H9 (cell line): ENCODE measurements at regions not wholly inside any gene's neighbourhood (a gene's known extent, or its start where the extent isn't known, plus 50 kb on each side); places are given as distances from the start of the nearest gene placed in this dataset.

Experiments used
- DNase-seq: peaks from one replicate; pipeline ENCODE4 v3.0.0-alpha.2; 2017
- H2AFZ ChIP-seq: one replicate; pipeline ENCODE4 v1.6.1; 2013; ENCODE audit warnings: mild to moderate bottlenecking, low read length, control low read depth, moderate library complexity
- H2AK5ac ChIP-seq: 2 replicates; pipeline ENCODE4 v1.6.1; 2013; ENCODE audit warnings: low read length, control low read depth, mixed read lengths; ENCODE audit not compliant: insufficient read length
- H2BK120ac ChIP-seq: one replicate; pipeline ENCODE4 v1.6.1; 2013; ENCODE audit warnings: low read depth, mild to moderate bottlenecking, low read length, control low read depth, inconsistent platforms; ENCODE audit not compliant: poor library complexity, severe bottlenecking
- H2BK12ac ChIP-seq: 2 replicates; pipeline ENCODE4 v1.6.1; 2013; ENCODE audit warnings: low read length, control low read depth, mixed read lengths, low read depth; ENCODE audit not compliant: insufficient read length
- H2BK15ac ChIP-seq: 2 replicates; pipeline ENCODE4 v1.6.1; 2013; ENCODE audit warnings: low read depth, low read length, control low read depth
- H2BK20ac ChIP-seq: one replicate; pipeline ENCODE4 v1.6.1; 2013; ENCODE audit warnings: low read depth, mild to moderate bottlenecking, low read length, control low read depth, inconsistent platforms; ENCODE audit not compliant: poor library complexity, severe bottlenecking
- H2BK5ac ChIP-seq: 2 replicates; pipeline ENCODE4 v1.6.1; 2013; ENCODE audit warnings: low read length, control low read depth, mixed read lengths; ENCODE audit not compliant: insufficient read length
- H3K14ac ChIP-seq: 2 replicates; pipeline ENCODE4 v1.6.1; 2013; ENCODE audit warnings: low read length, control low read depth; ENCODE audit not compliant: insufficient read depth
- H3K18ac ChIP-seq: 2 replicates; pipeline ENCODE4 v1.6.1; 2013; ENCODE audit warnings: low read depth, mild to moderate bottlenecking, mixed read lengths, low read length, control low read depth; ENCODE audit not compliant: insufficient read length
- H3K23ac ChIP-seq: 2 replicates; pipeline ENCODE4 v1.6.1; 2013; ENCODE audit warnings: low read length, control low read depth, mixed read lengths, low read depth; ENCODE audit not compliant: insufficient read length
- H3K23me2 ChIP-seq: 2 replicates; pipeline ENCODE4 v1.6.1; 2013; ENCODE audit warnings: low read depth, mild to moderate bottlenecking, mixed read lengths, low read length, control low read depth; ENCODE audit not compliant: insufficient read length, poor library complexity, severe bottlenecking
- H3K27ac ChIP-seq: 2 replicates; pipeline ENCODE4 v1.5.1; 2013; ENCODE audit warnings: low read length, control low read depth, mixed read lengths, low read depth; ENCODE audit not compliant: insufficient read length
- H3K27me3 ChIP-seq: 2 replicates; pipeline ENCODE4 v1.6.1; 2013; ENCODE audit warnings: low read length, control low read depth, inconsistent platforms; ENCODE audit not compliant: insufficient read depth
- H3K4ac ChIP-seq: 2 replicates; pipeline ENCODE4 v1.6.1; 2013; ENCODE audit warnings: low read depth, mild to moderate bottlenecking, control low read depth, inconsistent platforms, low read length, moderate library complexity
- H3K4me1 ChIP-seq: 2 replicates; pipeline ENCODE4 v1.6.1; 2013; ENCODE audit warnings: low read length, control low read depth, inconsistent platforms; ENCODE audit not compliant: insufficient read depth
- H3K4me2 ChIP-seq: 2 replicates; pipeline ENCODE4 v1.6.1; 2013; ENCODE audit warnings: low read length, control low read depth, mixed read lengths; ENCODE audit not compliant: insufficient read length, insufficient read depth
- H3K56ac ChIP-seq: 2 replicates; pipeline ENCODE4 v1.6.1; 2013; ENCODE audit warnings: low read depth, mild to moderate bottlenecking, mixed read lengths, low read length, control low read depth; ENCODE audit not compliant: insufficient read length
- H3K79me1 ChIP-seq: 2 replicates; pipeline ENCODE4 v1.6.1; 2013; ENCODE audit warnings: low read depth, mild to moderate bottlenecking, moderate library complexity, low read length, control low read depth, inconsistent platforms; ENCODE audit not compliant: insufficient read depth, poor library complexity, severe bottlenecking
- H3K79me2 ChIP-seq: 2 replicates; pipeline ENCODE4 v1.6.1; 2013; ENCODE audit warnings: low read length, control low read depth, inconsistent platforms; ENCODE audit not compliant: insufficient read depth
- H3K9ac ChIP-seq: 2 replicates; pipeline ENCODE4 v1.6.1; 2013; ENCODE audit warnings: low read length, control low read depth, mixed read lengths; ENCODE audit not compliant: insufficient read length; ENCODE audit errors: extremely low read depth
- H3K9me3 ChIP-seq: one replicate; pipeline ENCODE4 v1.6.1; 2013; ENCODE audit warnings: low read depth, low read length, inconsistent platforms; ENCODE audit not compliant: control insufficient read depth
- H3T11ph ChIP-seq: one replicate; pipeline ENCODE4 v1.6.1; 2013; ENCODE audit warnings: mild to moderate bottlenecking, low read length, control low read depth, inconsistent platforms
- H4K20me1 ChIP-seq: one replicate; pipeline ENCODE4 v1.6.1; 2013; ENCODE audit not compliant: control insufficient read depth, insufficient read length, insufficient read depth
- H4K5ac ChIP-seq: 2 replicates; pipeline ENCODE4 v1.6.1; 2013; ENCODE audit warnings: low read depth, mild to moderate bottlenecking, mixed read lengths, low read length, control low read depth; ENCODE audit not compliant: insufficient read length
- H4K8ac ChIP-seq: replicated peaks from 2 replicates; pipeline ENCODE4 v1.6.1; 2013; ENCODE audit warnings: low read length, control low read depth, mixed read lengths, low read depth; ENCODE audit not compliant: insufficient read length
- H4K91ac ChIP-seq: 2 replicates; pipeline ENCODE4 v1.6.1; 2013; ENCODE audit warnings: low read depth, mild to moderate bottlenecking, moderate library complexity, mixed read lengths, low read length, control low read depth; ENCODE audit not compliant: insufficient read length
- H3K27ac Mint-ChIP-seq, 3 experiments: 2 replicates in 2 of 3; 3 replicates in 1 of 3; pipeline ENCODE4 v1.8.0; 2020 to 2021; ENCODE audit warnings: mixed read lengths in 3 of 3, mild to moderate bottlenecking in 1 of 3, moderate library complexity in 1 of 3
- H3K27me3 Mint-ChIP-seq: 2 replicates; pipeline ENCODE4 v1.8.0; 2021; ENCODE audit warnings: low read depth, mild to moderate bottlenecking, moderate library complexity, mixed read lengths
- H3K36me3 Mint-ChIP-seq, 3 experiments: 2 replicates in 2 of 3; 3 replicates in 1 of 3; pipeline ENCODE4 v1.8.0; 2020 to 2021; ENCODE audit warnings: low read depth in 3 of 3, mixed read lengths in 3 of 3; ENCODE audit not compliant: insufficient read depth in 1 of 3
- H3K4me1 Mint-ChIP-seq, 2 experiments: 2 replicates each; pipeline ENCODE4 v1.8.0; 2020; ENCODE audit warnings: mixed read lengths in 2 of 2
- H3K4me3 Mint-ChIP-seq, 2 experiments: 2 replicates in 1 of 2; 3 replicates in 1 of 2; pipeline ENCODE4 v1.8.0; 2020 to 2021; ENCODE audit warnings: mild to moderate bottlenecking in 2 of 2, mixed read lengths in 2 of 2, moderate library complexity in 1 of 2
- H3K9me3 Mint-ChIP-seq, 2 experiments: 2 replicates in 1 of 2; 3 replicates in 1 of 2; pipeline ENCODE4 v1.8.0; 2020; ENCODE audit warnings: mild to moderate bottlenecking in 2 of 2, mixed read lengths in 2 of 2, moderate library complexity in 1 of 2
- CTCF ChIP-seq: fragments of 200-600 bp; sonication (generic); conservative IDR thresholded peaks from 3 replicates; pipeline ENCODE4 v1.8.0; 2021; ENCODE audit warnings: antibody characterized with exemption, mild to moderate bottlenecking
- WGBS: extraction: QIAGEN DNeasy Blood & Tissue Kit; methylation state at CpG from one replicate; pipeline ENCODE4 v1.1.7; 2013; ENCODE audit warnings: missing lambda C conversion rate, low lambda C conversion rate, mixed read lengths; ENCODE audit not compliant: insufficient read length; ENCODE audit errors: extremely low coverage; 5-methylcytosine and 5-hydroxymethylcytosine counted together

- H2AFZ ChIP-seq: no peak overlapping the region
- no peak overlapping the region for H3K27ac ChIP-seq
- no peak for TF ChIP-seq CTCF
- no peak overlapping the region for H4K91ac ChIP-seq
- no peaks in the 10 kb centered on the region for H3K79me1 ChIP-seq
- Mint-ChIP-seq H3K4me1 (peaks cover 15 to 16% of the 10 kb centered on the region in 2 experiments), H3K9me3 (no peaks in the 10 kb centered on the region), H3K27me3 (peaks cover 3% of the 10 kb centered on the region), H3K4me3 (no peak overlapping the region), H3K36me3 (no peaks in the 10 kb centered on the region), H3K27ac (no peak overlapping the region)
- no peak overlapping the region for H2BK5ac ChIP-seq
- H2BK20ac ChIP-seq: no peak overlapping the region
- no peaks in the 10 kb centered on the region for H4K20me1 ChIP-seq
- no peaks in the 10 kb centered on the region for H3K79me2 ChIP-seq
- H3K4me2 ChIP-seq: no peak overlapping the region
- H3K4me1 ChIP-seq: peaks cover 4% of the 10 kb centered on the region; the same call in 1 of the 2 replicates
- H3K23me2 ChIP-seq: no peaks in the 10 kb centered on the region
- no CpG with 5 or more reads among the region's 4 CpGs for WGBS
- no peak overlapping the region for H3K56ac ChIP-seq
- H3K23ac ChIP-seq: no peak overlapping the region
- no peaks in the 10 kb centered on the region for H3K27me3 ChIP-seq
- H3K18ac ChIP-seq: no peak overlapping the region
- no peak overlapping the region for H2BK12ac ChIP-seq
- no peak overlapping the region for H3K4ac ChIP-seq
- H2BK120ac ChIP-seq: no peak overlapping the region
- no peak overlapping the region for H4K5ac ChIP-seq
- H3T11ph ChIP-seq: no peak overlapping the region
- H4K8ac ChIP-seq: no peak overlapping the region
- H2BK15ac ChIP-seq: no peak overlapping the region
- H3K9me3 ChIP-seq: no peaks in the 10 kb centered on the region
- no peak overlapping the region for H3K9ac ChIP-seq
- no peak overlapping the region for H2AK5ac ChIP-seq
- no peak overlapping the region for H3K14ac ChIP-seq
- no peak for DNase-seq
Observed at GRCh38 chr6:11485271-11485670, 52.3 kb upstream of the TMEM170B start.
